Endothelial cell of umbilical vein (primary cell): ENCODE measurements at regions not wholly inside any gene's neighbourhood (a gene's known extent, or its start where the extent isn't known, plus 50 kb on each side); places are given as distances from the start of the nearest gene placed in this dataset.

Experiments used
- BruUV-seq: library from RNA; stranded (reverse); fragments of 400-500 nt; replicated peaks from 2 replicates; lab custom pipeline; 2021; lab: Mats Ljungman, UMichigan
- CTCF ChIA-PET: fragments of 300-600, 350-600 bp; sonication (Branson Sonifier 250); formaldehyde crosslinking; loops from one replicate; lab custom pipeline; 2021; ENCODE audit warnings: antibody characterized with exemption, inconsistent platforms; lab: Charles Lee
- POLR2A ChIA-PET: fragments of 300-600, 350-600 bp; sonication (Branson Sonifier 250); formaldehyde crosslinking; loops from one replicate; lab custom pipeline; 2021; ENCODE audit warnings: antibody characterized with exemption, inconsistent platforms; lab: Charles Lee
- DNase-seq: peaks from one replicate; pipeline ENCODE4 v3.0.0-alpha.2; 2011; ENCODE audit warnings: low read depth, low spot score
- FAIRE-seq: peaks from 2 replicates; lab custom pipeline; 2011; peaks lifted over from hg19 to GRCh38; lab: Jason Lieb, UNC
- H2AFZ ChIP-seq: 2 replicates; pipeline ENCODE4 v1.6.0; 2012; ENCODE audit warnings: low read depth, low read length, control low read depth, inconsistent platforms
- H3K27ac ChIP-seq: 2 replicates; pipeline ENCODE4 v1.5.1; 2011; ENCODE audit warnings: low read depth, mild to moderate bottlenecking, control low read depth, low read length, moderate library complexity; ENCODE audit not compliant: insufficient read depth
- H3K27me3 ChIP-seq, 2 experiments: 2 replicates each; pipeline versions ENCODE4 v1.6.0 to v1.6.1; 2011; ENCODE audit warnings: low read length in 2 of 2, mixed read lengths in 1 of 2; ENCODE audit not compliant: control insufficient read depth in 2 of 2, insufficient read depth in 2 of 2
- H3K36me3 ChIP-seq, 2 experiments: 2 replicates in 1 of 2; 3 replicates in 1 of 2; pipeline ENCODE4 v1.5.1; 2011; ENCODE audit warnings: low read length in 2 of 2, mild to moderate bottlenecking in 1 of 2, moderate library complexity in 1 of 2; ENCODE audit not compliant: control insufficient read depth in 2 of 2, insufficient read depth in 2 of 2; ENCODE audit errors: extremely low read depth in 1 of 2
- H3K4me1 ChIP-seq: 3 replicates; pipeline ENCODE4 v1.5.1; 2011; ENCODE audit warnings: mild to moderate bottlenecking, low read length; ENCODE audit not compliant: control insufficient read depth, insufficient read depth; ENCODE audit errors: extremely low read depth
- H3K4me2 ChIP-seq: 2 replicates; pipeline ENCODE4 v1.6.1; 2011; ENCODE audit warnings: low read length, control low read depth, mixed read lengths; ENCODE audit not compliant: insufficient read depth
- H3K4me3 ChIP-seq, 3 experiments: fragments of 200-600 bp in 1 of 3; sonication (generic), shearing (Covaris generic) in 1 of 3; replicated peaks in 1 of 3; 2 replicates each; pipeline ENCODE4 v1.5.1; 2011 to 2016; ENCODE audit warnings: control low read depth in 3 of 3, low read length in 3 of 3, mild to moderate bottlenecking in 2 of 3, inconsistent platforms in 1 of 3, low read depth in 1 of 3, moderate library complexity in 1 of 3; ENCODE audit not compliant: insufficient read depth in 1 of 3
- H3K79me2 ChIP-seq: 2 replicates; pipeline ENCODE4 v1.6.0; 2012; ENCODE audit warnings: low read length, inconsistent platforms; ENCODE audit not compliant: control insufficient read depth, insufficient read depth
- H3K9ac ChIP-seq: replicated peaks from 2 replicates; pipeline ENCODE3; 2011; ENCODE audit warnings: low read length, control low read depth; ENCODE audit not compliant: insufficient read depth; ENCODE audit errors: extremely low read depth
- H3K9me1 ChIP-seq: replicated peaks from 3 replicates; pipeline ENCODE4 v1.6.0; 2011; ENCODE audit warnings: mild to moderate bottlenecking, low read length; ENCODE audit not compliant: control insufficient read depth, insufficient read depth; ENCODE audit errors: extremely low read depth
- H3K9me3 ChIP-seq: replicated peaks from 2 replicates; pipeline ENCODE4 v1.5.1; 2012; ENCODE audit warnings: low read length, inconsistent platforms; ENCODE audit not compliant: control insufficient read depth, insufficient read depth
- H4K20me1 ChIP-seq: replicated peaks from 2 replicates; pipeline ENCODE3; 2011; ENCODE audit warnings: mild to moderate bottlenecking, low read length; ENCODE audit not compliant: control insufficient read depth, insufficient read depth; ENCODE audit errors: extremely low read depth
- CTCF ChIP-seq, 2 donors: IDR thresholded peaks; 1 replicate in 1 of 2; 2 replicates in 1 of 2; pipeline ENCODE4 v1.5.1; 2011; ENCODE audit warnings: low read length in 2 of 2, mild to moderate bottlenecking in 2 of 2, moderate library complexity in 2 of 2, control low read depth in 1 of 2, inconsistent platforms in 1 of 2, low read depth in 1 of 2; ENCODE audit not compliant: insufficient read depth in 1 of 2; ENCODE audit errors: extremely low read depth in 1 of 2
- EZH2 ChIP-seq: IDR thresholded peaks from 2 replicates; pipeline ENCODE4 v1.6.1; 2012; ENCODE audit warnings: borderline replicate concordance, low read depth, mild to moderate bottlenecking, moderate library complexity, low read length, inconsistent platforms; ENCODE audit not compliant: severe bottlenecking
- FOS ChIP-seq: IDR thresholded peaks from 2 replicates; pipeline ENCODE4 v1.6.1; 2011; ENCODE audit warnings: mild to moderate bottlenecking, low read length, moderate library complexity, borderline replicate concordance; ENCODE audit not compliant: insufficient read depth
- GATA2 ChIP-seq: IDR thresholded peaks from 2 replicates; pipeline ENCODE4 v1.7.0; 2011; ENCODE audit warnings: low read depth, mild to moderate bottlenecking, moderate library complexity, mixed read lengths, low read length; ENCODE audit not compliant: insufficient read length, insufficient read depth
- JUN ChIP-seq: IDR thresholded peaks from 2 replicates; pipeline ENCODE4 v1.6.1; 2011; ENCODE audit warnings: borderline replicate concordance, low read depth; ENCODE audit not compliant: insufficient read length, insufficient read depth
- MYC ChIP-seq: IDR thresholded peaks from one replicate; pipeline ENCODE4 v1.6.1; 2011; ENCODE audit warnings: mild to moderate bottlenecking, low read depth, low read length
- POLR2A ChIP-seq: IDR thresholded peaks from 2 replicates; pipeline ENCODE4 v1.6.1; 2012; ENCODE audit warnings: low read depth, mild to moderate bottlenecking, control low read depth, low read length
- POLR2AphosphoS5 ChIP-seq: IDR thresholded peaks from 2 replicates; pipeline ENCODE4 v1.6.1; 2012; ENCODE audit warnings: low read depth, mild to moderate bottlenecking, control low read depth, low read length, moderate library complexity; ENCODE audit not compliant: insufficient read depth
- dilution Hi-C: fragments of 300-500 bp; cut with MboI; formaldehyde crosslinking; loops from one replicate; pipeline ENCODE4 v1.15.0; 2019; ENCODE audit warnings: low sequenced_read_pairs; ENCODE audit not compliant: extremely low pct_ligation_motif_present
- intact Hi-C: fragments of 100-400 bp; cut with micrococcal nuclease; formaldehyde crosslinking; loops from one replicate; pipeline ENCODE4 v1.10.0; 2022
- TF ChIP-seq, protein P1 (sequence below): IDR thresholded peaks from 2 replicates; pipeline ENCODE4 v1.6.1; 2011; ENCODE audit not compliant: insufficient read depth, insufficient read length

- no peak overlapping the region for H2AFZ ChIP-seq
- intact Hi-C loops (no loop called here), dilution Hi-C loops (no loop called here)
- FAIRE-seq (no peak), DNase-seq (no peak)
- CTCF ChIA-PET = no interaction called here
- H4K20me1 ChIP-seq = no peaks in the 10 kb centered on the region
- peaks cover 9% of the 10 kb centered on the region for H3K4me1 ChIP-seq
- H3K27ac ChIP-seq = no peak overlapping the region
- H3K36me3 ChIP-seq = no peaks in the 10 kb centered on the region
- POLR2A ChIA-PET = no interaction called here
- TF ChIP-seq POLR2AphosphoS5 (no peak), FOS (no peak), CTCF (IDR thresholded peaks at IDR 0.05; ENCODE audit: extremely low read depth in 1 of 2, insufficient read depth in 1 of 2, low read depth in 1 of 2, low read length in 2 of 2) (no peak), JUN (no peak), MYC (no peak), EZH2 (no peak), GATA2 (no peak), POLR2A (no peak)
- TF ChIP-seq, protein P1, sequence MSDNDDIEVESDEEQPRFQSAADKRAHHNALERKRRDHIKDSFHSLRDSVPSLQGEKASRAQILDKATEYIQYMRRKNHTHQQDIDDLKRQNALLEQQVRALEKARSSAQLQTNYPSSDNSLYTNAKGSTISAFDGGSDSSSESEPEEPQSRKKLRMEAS = no peak
- H3K79me2 ChIP-seq = no peaks in the 10 kb centered on the region
- BruUV-seq = no TSS peak
- H3K4me2 ChIP-seq = no peak overlapping the region
- H3K9ac ChIP-seq = no peak overlapping the region
- no peaks in the 10 kb centered on the region for H3K9me1 ChIP-seq
- H3K4me3 ChIP-seq = no peak overlapping the region
- H3K9me3 ChIP-seq = no peaks in the 10 kb centered on the region
- no peaks in the 10 kb centered on the region for H3K27me3 ChIP-seq
Measured at GRCh38 chr10:124223711-124224085, 130.3 kb upstream of the CHST15 start.
